ENCODE measurements at regions not wholly inside any gene's neighbourhood (a gene's known extent, or its start where the extent isn't known, plus 50 kb on each side); places are given as distances from the start of the nearest gene placed in this dataset.

DNA sequence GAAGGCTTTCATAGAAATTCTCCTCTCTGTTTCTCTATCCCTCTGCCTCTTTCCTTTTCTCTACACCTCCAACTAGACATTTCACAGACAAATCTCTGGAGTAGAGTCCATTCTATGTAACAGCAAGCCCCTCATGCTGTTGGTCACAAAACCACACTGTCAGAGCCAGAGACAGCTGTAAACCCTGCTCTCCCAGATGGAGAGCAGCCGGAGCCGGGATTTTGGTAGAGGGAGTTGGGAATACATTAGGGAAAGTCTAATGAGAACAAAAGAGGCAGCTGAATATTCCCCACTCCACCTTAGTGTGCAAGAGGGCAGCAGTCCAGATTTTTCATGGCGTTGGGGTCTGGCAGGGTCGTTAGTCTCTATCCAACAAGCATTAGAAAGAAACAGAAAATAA, 68.3 kb upstream of the EDN1 start:
- DNase-seq, result no peak
- Histone ChIP-seq H3K4me1 (ENCODE audit: control insufficient read depth, insufficient read depth, low read length) (no peaks in the 10 kb centered on the region), H3K4me3 (ENCODE audit: low read length) (no peak overlapping the region), H3K9me3 (ENCODE audit: control insufficient read depth, low read depth, low read length) (no peaks in the 10 kb centered on the region), H3K36me3 (ENCODE audit: control insufficient read depth, insufficient read depth, low read length) (no peaks in the 10 kb centered on the region), H3K27ac (ENCODE audit: low read length) (no peak overlapping the region), H3K27me3 (ENCODE audit: control insufficient read depth, insufficient read depth, low read length) (no peaks in the 10 kb centered on the region)
- WGBS (ENCODE audit: insufficient coverage, low lambda C conversion rate), result no CpG with 5 or more reads among the region's 4 CpGs

DNA sequence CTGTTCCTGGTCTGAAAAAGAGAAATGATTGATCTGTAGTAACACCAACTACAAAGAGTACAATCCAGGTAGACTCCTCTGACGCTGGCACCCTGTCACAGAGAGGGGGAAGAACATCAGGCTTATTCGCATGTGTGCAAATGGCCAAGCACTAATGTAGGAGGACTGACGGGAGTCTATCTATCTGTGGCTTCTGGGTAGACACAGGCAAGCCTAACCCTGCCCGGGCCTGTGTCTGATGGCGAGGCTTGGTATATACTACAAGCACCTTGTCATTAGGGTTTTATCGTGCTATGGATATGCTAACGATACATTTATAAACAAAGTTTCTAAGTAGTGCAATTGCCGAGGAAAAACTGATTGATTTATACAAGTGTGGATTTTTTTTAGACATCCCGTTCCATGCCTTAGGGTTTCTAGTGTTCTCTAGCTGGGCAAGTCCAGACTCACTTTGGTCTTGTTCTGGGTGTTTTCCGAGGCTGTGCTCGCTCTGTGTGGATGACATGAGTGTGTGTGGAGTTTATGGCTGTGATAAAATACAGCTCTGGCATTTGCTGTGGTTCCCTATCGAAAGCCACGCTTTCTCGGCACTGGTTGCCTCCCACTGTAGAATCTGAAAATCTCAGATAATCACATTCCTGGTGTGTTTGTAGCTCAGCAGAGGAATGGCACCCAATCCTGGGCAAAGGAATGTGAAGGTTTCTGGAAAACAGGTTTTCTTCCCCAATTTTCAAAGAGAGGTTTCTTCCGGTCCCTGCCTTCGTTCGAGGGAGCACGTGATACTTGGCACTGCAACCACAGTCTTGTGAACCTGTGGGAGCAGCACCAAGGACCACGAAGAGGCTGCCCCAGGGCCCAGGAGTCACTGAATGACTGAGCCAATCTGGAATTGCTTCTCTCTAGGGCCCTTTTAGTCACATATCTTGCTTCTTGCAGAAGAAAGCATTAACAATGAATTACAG, 67.5 kb upstream of the EDN1 start:
- DNase-seq, result no peak
- no peaks in the 10 kb centered on the region for H3K36me3 ChIP-seq (ENCODE audit: control insufficient read depth, insufficient read depth, low read length)
- no peaks in the 10 kb centered on the region for H3K9me3 ChIP-seq (ENCODE audit: control insufficient read depth, low read depth, low read length)
- no peaks in the 10 kb centered on the region for H3K4me1 ChIP-seq (ENCODE audit: control insufficient read depth, insufficient read depth, low read length)
- H3K4me3 ChIP-seq (ENCODE audit: low read length), result no peak overlapping the region
- WGBS (ENCODE audit: insufficient coverage, low lambda C conversion rate), result 90% methylated on average over 3 of the region's 19 CpGs
- no peak overlapping the region for H3K27ac ChIP-seq (ENCODE audit: low read length)
- H3K27me3 ChIP-seq (ENCODE audit: control insufficient read depth, insufficient read depth, low read length), result no peaks in the 10 kb centered on the region

DNA sequence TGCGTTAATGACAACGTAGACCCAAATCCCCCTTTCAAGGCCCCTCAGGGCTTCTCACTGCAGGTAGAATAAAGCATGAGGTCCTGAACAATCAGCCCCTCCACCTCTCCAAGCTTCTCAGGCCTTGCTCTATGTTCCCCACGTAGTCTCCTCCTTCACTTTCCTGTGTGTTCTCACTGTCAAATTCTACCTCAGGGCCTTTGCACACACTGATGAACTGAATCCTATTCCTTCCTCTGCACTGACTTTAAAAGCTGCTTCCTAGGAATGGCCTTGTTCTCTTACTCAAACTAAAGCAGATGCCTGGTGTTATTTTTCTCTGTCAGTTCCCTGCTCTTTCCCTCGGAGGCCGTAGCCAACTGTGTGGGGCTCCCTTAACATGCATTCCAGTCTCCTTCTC, 66.8 kb upstream of the EDN1 start:
- Histone ChIP-seq H3K4me1 (ENCODE audit: control insufficient read depth, insufficient read depth, low read length) (peaks cover 3% of the 10 kb centered on the region), H3K4me3 (ENCODE audit: low read length) (no peak overlapping the region), H3K27me3 (ENCODE audit: control insufficient read depth, insufficient read depth, low read length) (no peaks in the 10 kb centered on the region), H3K9me3 (ENCODE audit: control insufficient read depth, low read depth, low read length) (no peaks in the 10 kb centered on the region), H3K27ac (ENCODE audit: low read length) (no peak overlapping the region), H3K36me3 (ENCODE audit: control insufficient read depth, insufficient read depth, low read length) (no peaks in the 10 kb centered on the region)
- DNase-seq, result no peak
- WGBS (ENCODE audit: insufficient coverage, low lambda C conversion rate), result no CpG with 5 or more reads among the region's 5 CpGs

DNA sequence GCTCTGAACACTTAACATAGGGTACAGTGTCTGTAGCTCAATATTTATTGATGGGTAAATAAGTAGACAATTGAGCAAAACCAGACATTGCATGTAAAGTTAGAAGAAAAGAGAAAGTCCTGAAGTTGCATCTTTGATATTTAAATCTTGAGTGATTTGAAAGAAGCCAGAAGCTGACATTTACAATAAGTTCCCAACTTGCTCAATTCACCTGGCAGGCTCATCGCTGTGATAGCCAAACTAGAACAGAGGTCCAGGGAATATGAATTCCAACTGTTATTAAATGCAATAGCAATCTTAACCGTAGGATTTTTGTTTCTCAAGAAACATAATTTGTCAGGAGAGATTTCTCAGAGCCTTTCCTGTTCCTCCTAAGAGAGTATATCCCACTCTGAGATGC, 65.9 kb upstream of the EDN1 start:
- no peak for DNase-seq
- Histone ChIP-seq H3K4me1 (ENCODE audit: control insufficient read depth, insufficient read depth, low read length) (peaks cover 5% of the 10 kb centered on the region), H3K27me3 (ENCODE audit: control insufficient read depth, insufficient read depth, low read length) (no peaks in the 10 kb centered on the region), H3K4me3 (ENCODE audit: low read length) (no peak overlapping the region), H3K9me3 (ENCODE audit: control insufficient read depth, low read depth, low read length) (no peaks in the 10 kb centered on the region), H3K27ac (ENCODE audit: low read length) (no peak overlapping the region), H3K36me3 (ENCODE audit: control insufficient read depth, insufficient read depth, low read length) (no peaks in the 10 kb centered on the region)
- 80% methylated on average over 1 of the region's 2 CpGs for WGBS (ENCODE audit: insufficient coverage, low lambda C conversion rate)

DNA sequence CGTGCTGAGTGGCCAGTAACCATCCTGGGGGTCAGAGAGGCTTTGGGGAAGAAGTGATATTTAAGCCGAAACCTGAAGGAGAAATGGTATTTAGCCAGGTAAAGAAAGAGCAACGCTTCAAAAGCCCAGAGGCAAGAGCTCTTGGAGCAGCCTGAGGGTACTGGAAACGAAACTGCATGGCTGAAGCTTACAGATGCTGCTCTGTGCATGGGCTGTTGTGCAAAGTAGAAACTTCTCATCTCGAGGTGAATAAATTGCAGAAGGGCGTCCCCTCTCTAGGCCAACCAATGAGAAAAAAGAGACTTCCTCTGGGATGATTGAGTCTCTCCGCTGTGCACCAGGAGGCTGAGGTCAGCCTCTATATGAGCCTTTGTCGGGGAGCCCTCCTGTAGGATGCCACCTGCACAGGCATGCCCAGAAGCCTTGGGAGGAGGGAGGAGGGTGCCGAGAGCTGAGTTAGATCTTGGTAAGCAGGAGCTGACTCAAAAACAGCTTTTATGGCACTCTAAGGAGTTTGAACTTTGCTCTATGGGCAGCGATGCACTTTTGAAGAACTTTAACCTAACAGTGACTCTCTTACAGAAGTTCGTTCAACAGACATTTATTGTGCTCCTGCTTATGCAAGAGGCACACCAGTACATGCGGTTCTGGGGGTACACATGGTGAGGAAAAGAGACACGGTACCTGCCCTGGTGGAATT, 61.6 kb upstream of the EDN1 start:
- Histone ChIP-seq H3K27ac (ENCODE audit: low read length) (peak overlapping the region; percentile 94), H3K4me3 (ENCODE audit: low read length) (no peak overlapping the region), H3K9me3 (ENCODE audit: control insufficient read depth, low read depth, low read length) (no peaks in the 10 kb centered on the region), H3K36me3 (ENCODE audit: control insufficient read depth, insufficient read depth, low read length) (no peaks in the 10 kb centered on the region), H3K4me1 (ENCODE audit: control insufficient read depth, insufficient read depth, low read length) (peaks cover 18% of the 10 kb centered on the region), H3K27me3 (ENCODE audit: control insufficient read depth, insufficient read depth, low read length) (no peaks in the 10 kb centered on the region)
- 60% methylated on average over 2 of the region's 13 CpGs for WGBS (ENCODE audit: insufficient coverage, low lambda C conversion rate)
- peak; percentile 85 to 96 for DNase-seq

DNA sequence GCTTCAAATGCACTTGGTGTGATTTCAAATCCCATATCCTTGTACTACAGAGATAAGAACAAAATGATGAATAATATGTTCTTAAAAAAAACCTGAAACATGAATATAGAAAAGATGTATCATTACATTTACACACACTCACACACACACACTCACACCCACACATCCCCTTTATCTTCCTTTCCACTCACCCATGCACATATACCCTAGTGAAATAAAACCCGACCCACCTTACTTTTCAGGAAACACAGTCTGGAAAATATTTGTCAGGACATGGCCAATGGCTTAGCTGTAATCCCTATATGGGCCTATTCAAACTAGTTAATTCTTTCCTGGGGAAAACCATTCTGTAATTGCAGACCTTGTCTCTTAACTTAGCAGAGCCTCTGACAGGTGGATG, 60.8 kb upstream of the EDN1 start:
- no peaks in the 10 kb centered on the region for H3K36me3 ChIP-seq (ENCODE audit: control insufficient read depth, insufficient read depth, low read length)
- DNase-seq, result peak in 1 of 2 donors; percentile 54
- H3K27me3 ChIP-seq (ENCODE audit: control insufficient read depth, insufficient read depth, low read length), result no peaks in the 10 kb centered on the region
- H3K9me3 ChIP-seq (ENCODE audit: control insufficient read depth, low read depth, low read length), result no peaks in the 10 kb centered on the region
- 0% methylated on average over 1 of the region's 1 CpG for WGBS (ENCODE audit: insufficient coverage, low lambda C conversion rate)
- H3K27ac ChIP-seq (ENCODE audit: low read length), result peak overlapping the region; percentile 94
- no peak overlapping the region for H3K4me3 ChIP-seq (ENCODE audit: low read length)
- H3K4me1 ChIP-seq (ENCODE audit: control insufficient read depth, insufficient read depth, low read length), result peaks cover 21% of the 10 kb centered on the region

DNA sequence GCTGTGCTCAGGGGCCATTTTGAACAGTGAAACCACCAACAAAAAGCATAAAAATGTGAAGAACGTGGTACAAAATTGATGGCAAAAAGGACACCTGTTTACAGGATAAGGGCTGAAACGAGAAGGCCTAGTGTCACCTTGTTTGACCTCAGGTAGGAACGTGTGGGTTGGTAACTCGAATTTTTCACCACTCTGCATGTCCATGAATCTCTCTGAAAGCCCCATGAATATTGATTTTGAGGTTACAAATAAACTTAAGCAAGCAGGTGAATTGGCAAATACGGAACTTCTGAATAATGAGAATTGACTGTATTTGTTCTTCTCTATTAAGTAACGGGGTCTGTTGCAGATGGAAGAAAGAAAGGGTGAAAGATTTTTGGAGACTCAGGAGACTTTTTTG, 59.6 kb upstream of the EDN1 start:
- WGBS (ENCODE audit: insufficient coverage, low lambda C conversion rate), result 86% methylated on average over 2 of the region's 6 CpGs
- Histone ChIP-seq H3K4me1 (ENCODE audit: control insufficient read depth, insufficient read depth, low read length) (peaks cover 21% of the 10 kb centered on the region), H3K27me3 (ENCODE audit: control insufficient read depth, insufficient read depth, low read length) (no peaks in the 10 kb centered on the region), H3K4me3 (ENCODE audit: low read length) (no peak overlapping the region), H3K36me3 (ENCODE audit: control insufficient read depth, insufficient read depth, low read length) (no peaks in the 10 kb centered on the region), H3K9me3 (ENCODE audit: control insufficient read depth, low read depth, low read length) (no peaks in the 10 kb centered on the region), H3K27ac (ENCODE audit: low read length) (no peak overlapping the region)
- no peak for DNase-seq

DNA sequence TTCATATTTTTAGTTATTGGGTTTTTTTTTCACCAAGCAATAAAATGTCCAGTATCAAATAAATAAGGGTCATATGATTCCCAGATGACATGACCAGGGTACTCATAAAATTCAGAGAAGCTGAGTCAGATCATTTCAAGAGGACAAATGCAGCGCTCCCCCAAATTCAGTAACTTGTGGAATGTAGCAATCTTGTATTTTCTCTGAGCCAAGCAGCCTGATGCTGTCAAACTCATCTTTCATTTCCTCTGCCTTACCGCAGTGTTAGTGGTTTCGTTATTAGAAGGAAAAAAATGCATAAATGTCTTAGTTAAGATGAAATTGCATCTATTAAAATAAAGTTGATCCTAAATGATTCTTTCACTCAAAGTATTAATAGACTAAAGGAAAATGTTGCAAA, 57.8 kb upstream of the EDN1 start:
- Histone ChIP-seq H3K4me1 (ENCODE audit: control insufficient read depth, insufficient read depth, low read length) (peaks cover 21% of the 10 kb centered on the region), H3K27me3 (ENCODE audit: control insufficient read depth, insufficient read depth, low read length) (no peaks in the 10 kb centered on the region), H3K27ac (ENCODE audit: low read length) (no peak overlapping the region), H3K9me3 (ENCODE audit: control insufficient read depth, low read depth, low read length) (no peaks in the 10 kb centered on the region), H3K36me3 (ENCODE audit: control insufficient read depth, insufficient read depth, low read length) (no peaks in the 10 kb centered on the region), H3K4me3 (ENCODE audit: low read length) (no peak overlapping the region)
- no CpG with 5 or more reads among the region's 3 CpGs for WGBS (ENCODE audit: insufficient coverage, low lambda C conversion rate)
- DNase-seq, result no peak

DNA sequence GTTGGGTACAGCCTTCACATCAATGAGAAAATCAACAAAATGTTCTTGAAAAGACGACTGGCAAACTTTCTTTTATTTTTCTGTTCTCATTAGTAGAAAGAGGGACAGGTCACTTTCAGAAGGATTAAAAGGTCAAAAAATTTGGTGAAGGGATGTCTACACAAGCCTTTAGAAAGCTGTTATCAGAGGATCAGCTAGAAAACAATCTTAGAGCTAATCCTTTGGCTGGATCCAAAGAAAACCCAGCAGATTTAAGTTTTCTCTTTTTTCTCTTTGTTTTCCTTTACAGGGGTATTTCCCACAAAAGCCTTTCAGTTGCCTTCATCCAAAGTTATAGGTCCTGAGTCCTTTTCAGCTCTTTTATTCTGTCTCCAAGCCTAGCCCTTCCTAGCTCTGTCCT, 57.3 kb upstream of the EDN1 start:
- Histone ChIP-seq H3K27ac (ENCODE audit: low read length) (no peak overlapping the region), H3K4me3 (ENCODE audit: low read length) (no peak overlapping the region), H3K36me3 (ENCODE audit: control insufficient read depth, insufficient read depth, low read length) (no peaks in the 10 kb centered on the region), H3K9me3 (ENCODE audit: control insufficient read depth, low read depth, low read length) (no peaks in the 10 kb centered on the region), H3K27me3 (ENCODE audit: control insufficient read depth, insufficient read depth, low read length) (no peaks in the 10 kb centered on the region), H3K4me1 (ENCODE audit: control insufficient read depth, insufficient read depth, low read length) (peaks cover 21% of the 10 kb centered on the region)
- 82% methylated on average over 1 of the region's 1 CpG for WGBS (ENCODE audit: insufficient coverage, low lambda C conversion rate)
- no peak for DNase-seq

DNA sequence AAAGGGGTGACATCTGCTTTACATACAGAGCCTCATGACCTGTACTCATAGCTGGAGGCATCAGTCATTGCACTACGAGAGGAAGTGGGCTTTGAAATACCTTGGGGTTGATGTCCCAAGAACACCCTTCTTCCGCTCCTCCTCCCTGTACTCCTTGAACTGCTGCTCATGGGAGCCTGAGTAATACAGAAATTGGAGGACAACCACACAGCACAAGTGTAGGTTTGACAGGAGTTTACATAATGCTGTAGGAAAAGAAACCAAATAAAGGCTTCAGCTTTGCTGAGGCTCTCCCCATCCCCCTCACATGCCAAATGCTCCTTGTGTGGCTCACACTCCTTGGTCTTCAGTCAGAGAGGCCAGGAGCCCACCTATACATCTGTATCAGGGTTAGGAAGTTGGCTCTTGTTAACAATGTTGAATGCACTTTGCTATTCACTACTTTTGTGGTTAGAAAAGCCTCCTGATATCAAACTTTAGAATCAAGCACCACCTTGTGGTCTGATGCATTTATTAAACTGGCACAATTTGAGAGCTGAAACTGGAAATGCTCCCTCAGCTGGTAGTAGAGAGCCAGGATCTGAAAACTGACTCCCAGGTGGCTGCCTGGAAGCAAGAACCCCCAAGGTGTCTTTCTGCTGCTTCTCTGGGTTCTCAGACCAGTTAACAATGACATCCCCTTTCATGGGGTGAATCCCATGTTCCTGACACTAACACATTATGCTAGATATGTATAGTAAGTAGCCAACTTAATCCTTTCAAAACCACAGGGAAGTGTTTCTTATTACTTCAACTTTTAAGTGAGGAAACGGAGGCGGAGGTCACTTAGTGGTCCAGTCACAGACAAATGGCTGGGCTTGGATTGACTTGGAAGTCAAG, 56.2 kb upstream of the EDN1 start:
- Histone ChIP-seq H3K27ac (ENCODE audit: low read length) (peak overlapping the region; percentile 43), H3K36me3 (ENCODE audit: control insufficient read depth, insufficient read depth, low read length) (no peaks in the 10 kb centered on the region), H3K4me1 (ENCODE audit: control insufficient read depth, insufficient read depth, low read length) (peaks cover 16% of the 10 kb centered on the region), H3K27me3 (ENCODE audit: control insufficient read depth, insufficient read depth, low read length) (no peaks in the 10 kb centered on the region), H3K9me3 (ENCODE audit: control insufficient read depth, low read depth, low read length) (no peaks in the 10 kb centered on the region), H3K4me3 (ENCODE audit: low read length) (no peak overlapping the region)
- DNase-seq, result peak; percentile 66 to 73
- WGBS (ENCODE audit: insufficient coverage, low lambda C conversion rate), result no CpG with 5 or more reads among the region's 4 CpGs

All from large intestine (tissue), 3 donors.